HG02973 (cell line): ENCODE measurements at regions not wholly inside any gene's neighbourhood (a gene's known extent, or its start where the extent isn't known, plus 50 kb on each side); places are given as distances from the start of the nearest gene placed in this dataset.
A peak's percentile ranks its signal among the peaks of the same experiment; 100 is the strongest.

Experiments used
- ATAC-seq: cut with Tn5 transposase; IDR thresholded peaks from one replicate; pipeline ENCODE4 v1.9.1; 2021; ENCODE audit warnings: moderate library complexity; ENCODE audit not compliant: unreplicated experiment

DNA sequence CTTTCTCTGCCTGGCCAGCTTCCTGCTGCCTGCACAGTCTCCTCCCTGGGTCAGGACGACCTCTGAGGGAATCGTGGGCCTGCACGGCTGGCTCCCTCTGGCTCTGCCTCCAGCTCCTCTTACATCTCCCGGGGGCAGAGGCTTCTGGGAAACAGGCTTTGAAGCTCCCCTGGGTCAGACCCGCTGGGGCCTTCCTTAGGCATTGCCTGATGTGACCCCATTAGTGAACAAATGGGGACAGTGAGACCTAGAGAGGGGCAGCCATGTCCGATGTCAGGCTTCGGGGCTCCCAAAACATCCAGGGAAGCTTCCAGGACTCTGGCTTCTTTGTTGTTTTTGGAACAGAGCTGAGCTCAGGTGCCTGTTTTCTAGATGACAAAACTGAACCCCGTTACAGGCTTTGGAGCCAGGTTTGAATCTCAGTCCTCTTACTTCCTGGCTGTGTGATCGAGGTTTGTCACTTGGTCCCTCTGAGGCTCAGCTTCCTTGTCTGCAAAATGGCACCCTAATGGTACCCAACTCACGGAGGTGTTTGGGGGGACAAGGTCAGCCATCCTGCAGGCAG, 94.3 kb downstream of the CEBPB start:
- no peak for ATAC-seq

DNA sequence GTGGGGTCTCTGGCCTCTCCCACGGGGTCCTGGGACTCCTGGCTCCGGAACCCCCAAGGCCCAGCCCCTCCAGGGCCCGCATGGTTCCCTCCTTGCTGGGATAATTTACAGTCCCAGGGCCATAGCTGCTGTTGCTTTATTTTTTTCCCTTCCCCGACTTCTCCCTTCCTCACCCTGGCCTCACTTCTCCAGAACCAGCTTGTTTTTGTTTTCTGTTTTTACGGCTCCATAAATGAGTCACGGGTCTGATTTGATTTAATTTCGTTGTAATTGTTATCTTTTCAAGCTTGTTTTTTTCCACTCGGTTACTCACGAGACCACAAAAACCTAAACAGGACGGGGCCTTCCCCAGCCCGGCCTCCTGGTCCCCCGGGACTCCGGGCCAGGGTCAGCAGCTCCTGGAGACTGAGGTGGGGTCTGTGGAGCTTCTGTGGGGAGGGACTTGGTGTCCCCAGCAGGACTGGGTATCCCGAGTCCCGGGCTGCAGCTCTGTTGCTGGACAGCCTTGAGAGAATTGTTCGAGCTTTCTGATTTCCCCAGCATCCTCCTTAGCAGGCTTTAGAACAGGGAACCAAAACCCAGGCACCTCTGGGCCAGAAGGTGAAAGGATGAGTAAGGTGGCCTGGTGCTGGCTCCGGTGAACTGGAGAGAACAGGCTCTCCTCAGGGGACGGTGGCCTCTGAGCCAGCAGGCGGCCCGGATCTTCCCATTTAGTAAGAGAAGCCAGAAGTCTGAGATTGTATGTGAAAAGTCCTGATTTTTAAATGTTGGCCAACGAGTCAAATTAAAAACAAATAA, 94.9 kb downstream of the CEBPB start:
- peak; percentile 47 for ATAC-seq

DNA sequence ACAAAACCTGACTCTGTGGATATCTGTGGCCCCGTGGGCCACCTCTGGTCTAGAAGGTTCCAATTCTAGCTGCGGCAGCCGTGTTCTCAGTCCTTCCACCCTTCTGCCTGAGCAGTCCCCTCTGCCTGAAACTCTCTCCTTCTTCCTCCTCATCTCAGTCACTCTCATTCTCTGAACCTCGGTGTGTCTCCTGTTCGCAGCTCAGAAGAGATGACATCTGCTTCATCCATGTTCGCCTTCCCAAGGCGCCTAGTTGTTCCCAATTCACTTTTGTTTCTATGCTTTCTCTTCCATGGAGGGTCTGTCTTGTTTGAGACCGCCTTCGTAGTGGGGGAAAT, 95.5 kb downstream of the CEBPB start:
- ATAC-seq, result peak; percentile 29

DNA sequence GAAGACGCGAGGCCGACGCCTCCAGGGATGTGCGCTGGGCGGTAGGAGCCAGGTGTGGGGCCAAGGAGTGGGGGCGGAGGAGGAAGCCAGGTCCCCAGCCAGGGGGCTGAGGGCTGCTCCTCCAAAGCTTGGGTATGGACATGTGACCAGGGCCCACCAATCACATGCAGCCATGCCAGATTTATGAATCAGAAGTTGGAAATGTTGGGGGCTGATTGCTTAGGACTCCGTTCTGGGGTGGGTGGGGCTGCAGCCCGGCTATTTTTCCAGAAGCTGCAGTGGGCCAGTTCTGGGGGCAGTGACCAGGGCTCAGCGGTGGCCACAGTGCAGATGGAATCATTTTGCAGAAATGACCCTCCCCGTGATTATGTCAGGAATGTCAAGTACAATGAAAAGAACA, 96.0 kb downstream of the CEBPB start:
- ATAC-seq, result no peak

DNA sequence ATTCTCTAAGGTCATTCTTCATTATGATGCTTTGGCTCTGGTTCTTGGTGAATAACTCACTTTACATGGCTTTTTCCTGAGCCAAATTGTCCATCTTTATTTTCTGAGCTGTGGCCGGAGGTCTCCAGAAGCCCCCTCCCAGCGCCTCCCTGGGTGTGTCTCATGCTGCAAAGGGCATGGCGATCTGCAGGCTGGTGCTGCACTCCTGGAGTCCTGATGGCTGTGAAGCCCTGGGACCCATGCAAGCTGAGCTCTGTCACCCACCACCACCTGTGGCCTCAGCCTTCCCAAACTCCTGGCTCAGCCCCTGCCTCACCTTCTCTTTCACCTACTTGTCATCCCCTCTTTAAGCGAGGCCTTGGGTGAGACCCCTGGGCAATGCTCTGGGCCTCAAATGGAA, 96.9 kb downstream of the CEBPB start:
- no peak for ATAC-seq

DNA sequence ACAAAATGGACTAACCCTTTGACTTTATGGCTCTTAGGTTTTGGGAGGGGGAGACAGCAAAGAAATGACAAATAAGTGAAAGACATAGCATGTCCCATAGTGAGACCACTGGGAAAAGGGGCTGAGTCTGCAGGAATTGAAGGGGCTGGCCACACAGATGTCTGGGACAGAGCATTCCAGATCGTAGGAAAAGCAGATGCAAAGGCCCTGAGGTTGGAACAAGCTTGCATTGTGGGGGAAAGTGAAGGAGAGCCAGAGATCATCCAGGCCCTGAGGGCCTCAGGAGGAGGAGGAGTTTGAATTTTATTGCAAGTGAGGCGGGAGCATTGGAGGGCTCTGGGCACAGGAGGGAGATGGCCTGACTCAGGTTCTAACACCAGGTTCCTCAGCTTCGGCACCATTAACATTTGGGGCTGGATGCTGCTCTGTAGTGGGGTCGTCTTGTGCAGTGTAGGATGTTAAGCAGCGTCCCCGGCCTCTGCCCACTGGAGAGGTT, 97.5 kb downstream of the CEBPB start:
- no peak for ATAC-seq

DNA sequence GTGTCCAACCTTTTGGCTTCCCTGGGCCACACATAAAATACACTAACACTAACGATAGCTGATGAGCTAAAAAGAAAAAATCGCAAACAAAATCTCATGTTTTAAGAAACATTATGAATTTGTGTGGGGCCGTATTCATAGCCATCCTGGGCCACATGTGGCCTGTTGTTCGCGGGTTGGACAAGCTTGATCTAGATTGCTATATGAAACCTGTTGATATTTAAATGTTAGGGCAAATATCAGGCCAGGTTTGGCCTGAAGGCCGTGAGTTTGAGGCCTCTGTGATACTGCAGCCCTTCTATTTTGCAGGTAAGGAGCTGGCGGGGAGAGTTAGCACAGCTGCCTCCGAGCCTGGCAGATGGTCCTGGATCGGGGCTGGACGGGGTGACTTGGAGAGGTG, 99.0 kb downstream of the CEBPB start:
- ATAC-seq, result no peak

DNA sequence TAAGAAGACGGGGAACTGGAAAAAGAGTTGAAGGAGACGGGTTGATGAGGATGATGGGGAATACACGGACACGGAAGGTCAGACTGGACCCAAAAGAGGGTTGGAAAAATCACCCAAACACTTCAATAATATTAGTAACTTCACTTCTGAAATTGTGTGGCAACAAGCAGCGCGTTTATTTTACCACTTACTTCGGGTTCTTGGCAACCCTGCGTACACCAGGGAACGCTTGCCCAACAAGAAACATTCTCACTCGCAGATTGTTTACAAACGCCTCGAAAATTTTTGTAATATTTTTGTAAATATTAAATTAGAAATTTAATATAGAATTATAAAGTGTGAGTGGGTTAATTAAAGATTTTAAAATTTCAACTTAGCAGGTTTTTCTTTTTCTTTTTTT, 99.5 kb downstream of the CEBPB start:
- ATAC-seq, result no peak

DNA sequence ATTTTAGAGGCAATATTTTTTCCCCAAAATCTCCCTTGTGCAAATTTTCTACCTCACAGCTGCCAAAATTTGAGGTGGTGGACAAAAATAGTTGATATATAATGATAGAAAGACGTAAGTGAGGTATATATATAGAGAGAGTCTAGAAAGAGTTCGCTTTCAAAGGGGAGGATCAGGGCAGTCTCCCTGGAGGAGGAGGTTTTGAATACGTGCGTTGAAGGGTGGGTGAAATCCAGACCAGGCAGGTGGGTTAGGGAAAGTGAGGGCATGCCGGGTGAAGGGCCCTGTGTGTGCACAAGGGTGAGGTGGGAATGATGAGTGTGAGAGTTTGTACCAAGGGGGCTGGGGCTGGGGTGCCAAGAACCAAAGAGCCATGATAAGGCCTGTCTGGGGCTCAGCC, 100.2 kb downstream of the CEBPB start:
- no peak for ATAC-seq

DNA sequence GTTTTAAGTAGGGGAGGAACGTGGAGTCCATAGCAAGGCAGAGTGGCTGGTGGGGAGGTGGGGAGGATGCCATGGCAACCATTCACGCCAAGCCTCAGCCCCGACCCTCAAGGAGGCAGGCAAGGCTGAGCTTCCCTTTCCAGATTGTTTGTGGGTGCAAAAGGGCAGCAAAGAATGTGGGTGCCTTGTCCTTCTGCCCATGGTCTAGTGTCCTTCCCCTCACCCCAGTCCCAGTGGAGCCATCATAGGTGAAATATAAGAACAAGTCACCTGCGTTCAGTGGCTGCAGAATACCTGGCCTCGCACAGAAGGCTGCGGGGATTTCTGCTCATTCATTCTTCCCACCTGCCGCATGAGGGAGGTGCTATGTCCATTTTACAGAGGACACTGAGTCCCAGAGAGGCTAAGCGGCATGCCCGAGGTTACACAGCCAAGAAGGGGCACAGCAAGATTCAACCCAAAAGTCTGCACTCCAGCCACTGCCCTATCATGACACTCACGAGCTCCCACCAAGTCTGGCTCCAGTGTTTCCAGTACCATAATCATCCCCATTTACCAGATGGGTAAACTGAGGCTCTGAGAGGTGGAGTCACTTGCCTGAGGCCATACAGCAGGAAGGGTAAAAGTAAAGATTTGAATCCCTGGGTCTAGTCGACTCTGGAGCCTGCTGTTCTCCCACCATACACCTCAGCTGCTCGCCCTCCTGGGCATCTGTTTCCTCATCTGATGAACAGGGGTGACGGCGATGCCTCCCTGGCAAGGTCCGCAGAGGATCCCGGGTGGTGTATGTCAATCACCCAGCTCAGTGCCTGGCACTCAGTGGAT, 100.8 kb downstream of the CEBPB start:
- ATAC-seq, result no peak

DNA sequence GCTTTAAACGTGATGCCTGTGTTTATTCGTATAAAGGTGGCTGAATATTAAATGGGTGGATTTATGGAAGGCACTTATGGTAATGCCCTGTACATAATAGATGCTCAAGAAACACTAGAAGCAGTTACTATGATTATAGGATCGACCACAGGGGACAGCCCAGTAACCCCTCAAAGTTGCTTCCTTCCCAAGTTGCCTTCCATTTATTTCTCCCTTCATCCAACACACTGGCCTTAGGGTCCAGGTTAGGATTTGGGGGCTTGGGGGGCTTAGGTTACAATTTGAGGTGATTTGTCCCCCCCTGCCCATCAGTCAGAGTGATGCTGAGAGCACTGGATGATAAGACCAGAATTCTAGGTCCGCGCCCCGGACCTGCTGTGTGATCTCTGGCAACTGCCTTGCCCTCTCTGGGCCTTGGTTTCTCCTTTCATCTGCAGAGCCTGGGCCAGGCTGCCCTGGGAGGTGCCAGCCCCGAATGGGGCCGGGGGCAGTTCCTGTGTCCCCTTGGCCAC, 101.5 kb downstream of the CEBPB start:
- ATAC-seq, result no peak

DNA sequence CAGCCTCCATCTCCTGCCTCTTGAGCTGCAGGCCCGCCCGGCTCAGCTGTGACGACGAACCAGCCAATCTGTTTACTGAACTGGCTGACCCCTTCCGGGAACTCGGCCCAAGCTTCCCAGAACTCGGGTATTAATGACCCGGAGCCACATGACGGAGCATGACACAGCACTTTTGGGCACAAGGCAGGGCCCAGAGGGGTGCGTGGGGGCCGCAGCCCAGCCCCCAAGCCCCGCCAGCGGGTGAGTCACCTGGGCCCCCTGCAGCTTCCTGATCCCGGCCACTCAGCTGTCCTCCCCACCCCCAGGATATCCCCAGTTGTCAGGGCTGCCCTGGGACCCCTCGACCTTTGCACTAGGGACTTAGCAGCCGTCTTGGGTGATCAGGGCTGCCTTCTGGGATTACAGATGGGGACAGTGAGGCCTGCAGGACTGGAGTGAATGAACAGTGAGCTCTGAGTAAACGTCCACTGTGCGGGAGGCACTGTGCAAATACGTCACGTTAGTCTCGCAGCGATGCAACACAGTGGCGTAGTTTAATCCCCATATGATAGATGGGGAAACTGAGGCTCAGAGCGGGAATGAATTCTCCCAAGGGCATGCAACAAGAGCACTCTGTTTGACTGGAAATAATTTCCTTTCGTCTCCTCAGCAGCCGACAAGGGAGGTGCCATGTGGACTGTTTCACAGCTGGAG, 102.1 kb downstream of the CEBPB start:
- no peak for ATAC-seq

DNA sequence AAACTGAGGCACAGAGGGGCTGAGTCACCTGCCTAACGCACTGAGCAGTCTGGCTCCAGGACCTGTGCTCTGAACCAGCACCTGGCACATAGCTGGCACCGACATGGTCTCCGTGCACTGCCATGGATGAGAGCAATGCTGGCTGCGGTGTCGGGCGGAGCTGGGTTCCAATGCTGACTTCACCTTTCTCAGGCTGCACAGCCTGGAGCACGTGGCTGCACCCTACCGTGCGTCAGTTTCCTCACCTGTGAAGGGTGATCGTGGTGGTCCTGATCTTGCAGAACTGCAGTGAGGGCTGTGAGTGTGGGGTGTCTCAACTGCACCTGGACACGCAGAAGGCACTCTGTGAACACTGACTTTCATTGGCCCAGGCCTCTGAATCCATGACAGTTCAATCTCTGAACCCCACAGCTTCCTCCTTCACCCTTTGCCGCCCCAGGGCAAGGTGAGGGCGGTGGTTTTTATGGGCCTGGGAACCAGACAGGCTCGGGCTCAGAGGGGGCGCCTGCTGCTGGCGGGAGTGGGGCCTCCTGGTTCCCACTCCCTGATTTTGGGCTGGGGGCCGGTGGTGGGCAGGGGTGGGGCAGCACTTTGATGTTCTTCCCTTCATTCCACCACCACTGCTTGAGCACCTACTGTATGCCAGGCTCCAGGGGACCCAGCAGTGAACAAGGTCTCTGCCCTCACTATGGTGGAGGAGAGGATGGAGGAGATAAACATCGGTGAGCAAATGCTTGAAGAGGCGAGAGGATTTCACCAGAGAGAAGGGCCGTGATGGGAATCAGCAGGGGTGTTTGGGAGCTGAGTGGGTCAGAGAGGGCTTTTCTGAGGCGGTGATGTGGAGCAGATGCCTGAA, 102.9 kb downstream of the CEBPB start:
- no peak for ATAC-seq

DNA sequence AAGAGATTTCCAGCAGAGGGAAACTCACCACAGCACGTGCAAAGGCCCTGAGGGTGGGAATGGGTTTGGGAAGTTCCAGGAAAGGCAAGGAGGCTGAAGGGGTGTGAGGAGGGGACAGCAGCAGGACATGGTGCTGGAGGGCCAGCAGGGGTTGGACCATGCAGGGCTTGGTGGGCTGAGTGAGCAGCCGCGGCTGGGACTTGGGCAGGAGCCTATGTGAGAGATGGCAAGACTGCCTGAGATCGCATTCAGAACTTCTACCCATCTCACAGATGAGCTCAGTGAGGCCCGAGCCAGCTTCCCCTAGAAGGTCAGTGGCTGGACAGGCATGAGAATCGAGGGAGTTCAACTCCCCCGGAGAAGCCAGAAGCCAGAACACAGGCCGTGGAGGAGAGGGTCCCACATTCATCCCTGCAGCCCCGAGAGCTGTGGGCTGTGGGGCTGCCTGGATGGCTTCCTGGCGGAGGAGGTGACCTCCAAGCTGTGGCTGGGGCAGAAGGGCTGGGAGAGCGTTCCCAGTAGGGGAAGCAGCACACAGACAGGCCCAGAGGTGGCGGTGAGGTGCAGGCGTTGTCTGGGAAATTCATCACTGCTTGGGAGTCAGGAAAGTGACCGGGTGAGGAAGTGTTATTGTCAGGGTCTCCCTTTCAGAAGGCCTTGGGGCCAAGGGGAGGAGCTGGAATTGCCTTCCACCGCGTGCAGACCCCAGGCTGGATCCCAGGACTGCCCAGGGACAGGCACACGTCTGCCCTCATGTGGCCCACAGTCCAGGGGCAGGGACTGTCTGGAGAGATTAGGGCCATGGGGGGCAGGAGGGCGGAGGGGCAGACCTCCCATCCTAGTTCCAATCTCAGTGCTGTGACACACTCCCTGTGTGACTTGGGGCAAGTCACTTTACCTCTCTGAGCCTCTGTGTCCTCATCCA, 103.8 kb downstream of the CEBPB start:
- no peak for ATAC-seq

DNA sequence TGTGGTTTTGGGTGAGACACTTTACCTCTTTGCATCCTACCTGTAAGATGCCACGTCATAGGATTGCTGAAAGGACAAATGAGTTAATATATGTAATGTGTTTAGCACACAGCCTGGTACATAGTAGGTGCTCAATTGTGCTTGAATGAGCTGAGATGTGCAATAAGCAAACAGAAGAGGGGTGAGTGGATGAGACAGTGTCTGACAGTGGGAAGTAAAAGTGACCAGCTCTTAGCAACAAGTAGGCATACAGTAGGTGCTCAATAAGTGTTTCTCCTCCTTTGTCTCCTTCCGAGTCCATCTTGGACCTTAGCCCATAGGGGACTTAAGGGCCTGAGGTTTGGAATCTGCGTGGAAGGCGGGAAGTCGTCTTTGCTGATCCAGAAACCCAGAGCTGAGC, 104.7 kb downstream of the CEBPB start:
- no peak for ATAC-seq

DNA sequence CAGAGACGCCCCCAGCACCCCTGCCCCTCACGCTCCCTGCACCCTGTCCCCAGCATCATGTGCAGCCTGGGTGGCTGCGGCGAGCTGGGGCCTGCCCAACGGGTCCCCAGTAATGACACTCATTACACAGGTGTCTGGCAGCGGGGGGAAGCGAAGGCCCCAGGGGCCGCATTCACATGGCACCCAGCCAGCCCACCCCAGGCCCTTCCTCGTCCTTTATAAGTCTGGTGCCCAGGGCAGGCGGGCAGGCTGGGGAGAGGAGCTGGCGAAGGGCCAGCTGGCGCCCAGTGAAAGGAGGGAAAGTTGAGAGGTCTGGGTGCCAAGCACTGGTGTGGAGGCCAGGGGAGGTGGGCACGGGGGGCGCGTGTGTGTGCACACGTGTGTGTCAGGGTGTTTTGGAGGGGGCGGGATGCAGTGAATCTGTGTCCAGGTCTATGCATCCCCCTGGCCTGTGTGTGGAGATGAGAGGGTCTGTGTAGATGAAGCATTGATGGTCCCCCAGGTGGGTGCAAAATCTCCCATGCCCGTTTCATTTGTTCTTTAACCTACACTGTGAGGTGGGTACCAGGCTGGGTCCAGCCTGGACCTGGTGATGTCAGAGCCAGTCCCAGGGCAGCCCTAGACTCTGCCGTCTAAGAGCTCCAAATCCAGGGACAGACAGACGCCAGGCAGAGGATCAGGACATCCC, 105.3 kb downstream of the CEBPB start:
- no peak for ATAC-seq

DNA sequence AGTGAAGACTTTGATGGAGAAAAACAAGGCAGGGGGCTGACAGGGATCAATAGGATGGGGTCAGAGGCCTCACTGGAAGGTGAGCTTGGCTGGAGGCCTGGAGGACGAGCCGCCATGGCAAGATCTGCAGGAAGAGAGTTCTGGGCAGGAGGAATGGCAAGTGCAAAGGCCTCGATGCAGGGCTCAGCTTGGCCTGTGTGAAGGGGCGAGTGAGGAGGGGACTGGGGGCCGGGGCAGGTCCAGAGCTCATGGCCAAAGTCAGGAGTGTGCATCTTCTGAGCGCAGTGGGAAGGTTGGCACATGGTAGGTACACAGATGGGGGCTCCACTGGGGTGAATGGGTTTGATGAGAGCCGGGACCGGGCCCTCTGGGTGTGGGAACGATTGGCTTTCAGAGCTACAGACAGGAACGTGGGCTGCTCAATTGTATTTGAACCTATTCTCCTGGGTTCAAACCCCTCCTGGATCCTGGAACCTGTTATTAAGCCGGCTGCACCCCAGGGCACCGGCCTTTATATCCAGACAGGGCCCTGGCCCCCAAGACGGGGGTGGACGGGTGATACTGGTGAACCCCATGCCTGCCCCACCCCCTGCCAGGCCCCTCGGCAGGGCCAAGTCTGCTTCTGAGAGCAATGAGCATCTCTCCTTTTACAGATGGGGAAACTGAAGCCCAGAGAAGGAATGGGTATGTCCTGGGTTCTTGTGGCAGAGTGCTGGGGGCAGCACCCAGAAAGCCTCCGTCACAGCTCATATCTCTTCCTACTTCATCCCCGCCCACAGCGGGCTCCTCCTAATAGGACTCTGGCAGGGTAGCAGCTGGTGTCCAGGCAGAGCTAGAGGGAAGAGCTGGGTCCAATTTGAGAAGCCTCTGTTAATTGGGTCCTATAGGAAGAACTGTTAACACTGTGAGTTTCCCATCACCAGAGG, 106.1 kb downstream of the CEBPB start:
- ATAC-seq, result no peak
